ENCODE measurements at regions not wholly inside any gene's neighbourhood (a gene's known extent, or its start where the extent isn't known, plus 50 kb on each side); places are given as distances from the start of the nearest gene placed in this dataset.

DNA sequence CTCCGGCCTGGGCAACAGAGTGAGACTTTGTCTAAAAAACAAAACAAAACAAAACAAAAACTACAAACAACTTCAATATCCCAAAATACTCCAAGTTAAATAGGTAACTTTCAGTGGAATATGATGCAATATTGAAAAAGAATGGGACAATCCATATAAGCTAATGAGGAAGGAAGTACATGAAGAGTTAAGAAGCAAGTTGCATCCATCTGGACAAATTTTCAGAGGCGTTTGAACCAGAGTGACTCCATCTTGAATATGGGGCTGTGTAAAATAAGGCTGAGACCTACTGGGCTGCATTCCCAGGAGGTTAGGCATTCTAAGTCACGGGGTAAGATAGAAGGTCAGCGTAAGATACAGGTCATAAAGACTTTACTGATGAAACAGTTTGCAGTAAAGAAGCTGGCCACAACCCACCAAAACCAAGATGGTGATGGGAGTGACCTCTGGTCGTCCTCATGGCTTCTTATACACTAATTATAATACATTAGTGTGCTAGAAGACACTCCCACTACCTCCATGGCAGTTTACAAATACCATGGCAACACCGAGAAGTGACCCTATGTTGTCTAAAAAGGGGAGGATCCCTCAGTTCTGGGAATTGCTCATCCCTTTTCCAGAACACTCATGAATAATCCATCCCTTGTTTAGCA is 58.1 kb upstream of the LCTL start (continued):
- TF ChIP-seq, protein P1, sequence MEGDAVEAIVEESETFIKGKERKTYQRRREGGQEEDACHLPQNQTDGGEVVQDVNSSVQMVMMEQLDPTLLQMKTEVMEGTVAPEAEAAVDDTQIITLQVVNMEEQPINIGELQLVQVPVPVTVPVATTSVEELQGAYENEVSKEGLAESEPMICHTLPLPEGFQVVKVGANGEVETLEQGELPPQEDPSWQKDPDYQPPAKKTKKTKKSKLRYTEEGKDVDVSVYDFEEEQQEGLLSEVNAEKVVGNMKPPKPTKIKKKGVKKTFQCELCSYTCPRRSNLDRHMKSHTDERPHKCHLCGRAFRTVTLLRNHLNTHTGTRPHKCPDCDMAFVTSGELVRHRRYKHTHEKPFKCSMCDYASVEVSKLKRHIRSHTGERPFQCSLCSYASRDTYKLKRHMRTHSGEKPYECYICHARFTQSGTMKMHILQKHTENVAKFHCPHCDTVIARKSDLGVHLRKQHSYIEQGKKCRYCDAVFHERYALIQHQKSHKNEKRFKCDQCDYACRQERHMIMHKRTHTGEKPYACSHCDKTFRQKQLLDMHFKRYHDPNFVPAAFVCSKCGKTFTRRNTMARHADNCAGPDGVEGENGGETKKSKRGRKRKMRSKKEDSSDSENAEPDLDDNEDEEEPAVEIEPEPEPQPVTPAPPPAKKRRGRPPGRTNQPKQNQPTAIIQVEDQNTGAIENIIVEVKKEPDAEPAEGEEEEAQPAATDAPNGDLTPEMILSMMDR (IDR thresholded peaks at IDR 0.05 in 2 of 3, conservative IDR thresholded peaks at IDR 0.05 in 1 of 3; ENCODE audit: insufficient read depth in 2 of 3, low read depth in 1 of 3, low read length in 3 of 3): no peak
- peak; percentile 89 for TF ChIP-seq ZNF785 (CRISPR knock-in tag; IDR thresholded peaks at IDR 0.05)
- no peak for TF ChIP-seq RNF2 (IDR thresholded peaks at IDR 0.05)
- peak; percentile 99 for TF ChIP-seq TAF7 (tag; IDR thresholded peaks at IDR 0.05)
- peak; percentile 100 for TF ChIP-seq CXXC5 (CRISPR knock-in tag; IDR thresholded peaks at IDR 0.05)
- peak; percentile 93 for TF ChIP-seq HMG20A (CRISPR knock-in tag; conservative IDR thresholded peaks at IDR 0.05)
- TF ChIP-seq ZFP30 (CRISPR knock-in tag; IDR thresholded peaks at IDR 0.05; ENCODE audit: borderline replicate concordance): peak; percentile 85; the same call in 1 of the 2 replicates
- TF ChIP-seq, protein P2, sequence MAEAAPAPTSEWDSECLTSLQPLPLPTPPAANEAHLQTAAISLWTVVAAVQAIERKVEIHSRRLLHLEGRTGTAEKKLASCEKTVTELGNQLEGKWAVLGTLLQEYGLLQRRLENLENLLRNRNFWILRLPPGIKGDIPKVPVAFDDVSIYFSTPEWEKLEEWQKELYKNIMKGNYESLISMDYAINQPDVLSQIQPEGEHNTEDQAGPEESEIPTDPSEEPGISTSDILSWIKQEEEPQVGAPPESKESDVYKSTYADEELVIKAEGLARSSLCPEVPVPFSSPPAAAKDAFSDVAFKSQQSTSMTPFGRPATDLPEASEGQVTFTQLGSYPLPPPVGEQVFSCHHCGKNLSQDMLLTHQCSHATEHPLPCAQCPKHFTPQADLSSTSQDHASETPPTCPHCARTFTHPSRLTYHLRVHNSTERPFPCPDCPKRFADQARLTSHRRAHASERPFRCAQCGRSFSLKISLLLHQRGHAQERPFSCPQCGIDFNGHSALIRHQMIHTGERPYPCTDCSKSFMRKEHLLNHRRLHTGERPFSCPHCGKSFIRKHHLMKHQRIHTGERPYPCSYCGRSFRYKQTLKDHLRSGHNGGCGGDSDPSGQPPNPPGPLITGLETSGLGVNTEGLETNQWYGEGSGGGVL (CRISPR knock-in tag; IDR thresholded peaks at IDR 0.05): peak; percentile 99
- TF ChIP-seq PHB (CRISPR knock-in tag; IDR thresholded peaks at IDR 0.05): peak; percentile 94; the same call in 1 of the 2 replicates
- no peak for TF ChIP-seq HCFC1 (IDR thresholded peaks at IDR 0.05; ENCODE audit: low read depth, low read length)
- TF ChIP-seq, protein P3, sequence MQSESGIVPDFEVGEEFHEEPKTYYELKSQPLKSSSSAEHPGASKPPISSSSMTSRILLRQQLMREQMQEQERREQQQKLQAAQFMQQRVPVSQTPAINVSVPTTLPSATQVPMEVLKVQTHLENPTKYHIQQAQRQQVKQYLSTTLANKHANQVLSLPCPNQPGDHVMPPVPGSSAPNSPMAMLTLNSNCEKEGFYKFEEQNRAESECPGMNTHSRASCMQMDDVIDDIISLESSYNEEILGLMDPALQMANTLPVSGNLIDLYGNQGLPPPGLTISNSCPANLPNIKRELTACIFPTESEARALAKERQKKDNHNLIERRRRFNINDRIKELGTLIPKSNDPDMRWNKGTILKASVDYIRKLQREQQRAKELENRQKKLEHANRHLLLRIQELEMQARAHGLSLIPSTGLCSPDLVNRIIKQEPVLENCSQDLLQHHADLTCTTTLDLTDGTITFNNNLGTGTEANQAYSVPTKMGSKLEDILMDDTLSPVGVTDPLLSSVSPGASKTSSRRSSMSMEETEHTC (IDR thresholded peaks at IDR 0.05): no peak
- TF ChIP-seq, protein P4, sequence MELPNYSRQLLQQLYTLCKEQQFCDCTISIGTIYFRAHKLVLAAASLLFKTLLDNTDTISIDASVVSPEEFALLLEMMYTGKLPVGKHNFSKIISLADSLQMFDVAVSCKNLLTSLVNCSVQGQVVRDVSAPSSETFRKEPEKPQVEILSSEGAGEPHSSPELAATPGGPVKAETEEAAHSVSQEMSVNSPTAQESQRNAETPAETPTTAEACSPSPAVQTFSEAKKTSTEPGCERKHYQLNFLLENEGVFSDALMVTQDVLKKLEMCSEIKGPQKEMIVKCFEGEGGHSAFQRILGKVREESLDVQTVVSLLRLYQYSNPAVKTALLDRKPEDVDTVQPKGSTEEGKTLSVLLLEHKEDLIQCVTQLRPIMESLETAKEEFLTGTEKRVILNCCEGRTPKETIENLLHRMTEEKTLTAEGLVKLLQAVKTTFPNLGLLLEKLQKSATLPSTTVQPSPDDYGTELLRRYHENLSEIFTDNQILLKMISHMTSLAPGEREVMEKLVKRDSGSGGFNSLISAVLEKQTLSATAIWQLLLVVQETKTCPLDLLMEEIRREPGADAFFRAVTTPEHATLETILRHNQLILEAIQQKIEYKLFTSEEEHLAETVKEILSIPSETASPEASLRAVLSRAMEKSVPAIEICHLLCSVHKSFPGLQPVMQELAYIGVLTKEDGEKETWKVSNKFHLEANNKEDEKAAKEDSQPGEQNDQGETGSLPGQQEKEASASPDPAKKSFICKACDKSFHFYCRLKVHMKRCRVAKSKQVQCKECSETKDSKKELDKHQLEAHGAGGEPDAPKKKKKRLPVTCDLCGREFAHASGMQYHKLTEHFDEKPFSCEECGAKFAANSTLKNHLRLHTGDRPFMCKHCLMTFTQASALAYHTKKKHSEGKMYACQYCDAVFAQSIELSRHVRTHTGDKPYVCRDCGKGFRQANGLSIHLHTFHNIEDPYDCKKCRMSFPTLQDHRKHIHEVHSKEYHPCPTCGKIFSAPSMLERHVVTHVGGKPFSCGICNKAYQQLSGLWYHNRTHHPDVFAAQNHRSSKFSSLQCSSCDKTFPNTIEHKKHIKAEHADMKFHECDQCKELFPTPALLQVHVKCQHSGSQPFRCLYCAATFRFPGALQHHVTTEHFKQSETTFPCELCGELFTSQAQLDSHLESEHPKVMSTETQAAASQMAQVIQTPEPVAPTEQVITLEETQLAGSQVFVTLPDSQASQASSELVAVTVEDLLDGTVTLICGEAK (IDR thresholded peaks at IDR 0.05): no peak
- TF ChIP-seq, protein P4 (CRISPR knock-in tag; IDR thresholded peaks at IDR 0.05): no peak
- no peak for TF ChIP-seq GTF2F1 (IDR thresholded peaks at IDR 0.05; ENCODE audit: low read depth, low read length)

All from K562 (cell line).